ENCODE measurements at regions not wholly inside any gene's neighbourhood (a gene's known extent, or its start where the extent isn't known, plus 50 kb on each side); places are given as distances from the start of the nearest gene placed in this dataset.

- TF ChIP-seq CTCF (IDR thresholded peaks at IDR 0.05; ENCODE audit: low read depth, low read length, missing control alignments) = no peak
- no peak for DNase-seq (ENCODE audit: extremely low read depth, low read depth)
- H3K4me3 ChIP-seq (replicated peaks; ENCODE audit: low read depth, low read length) = no peak overlapping the region
These were observed 188.8 kb upstream of the LINC00305 start for GRCh38 chr18:64337673-64338072.

DNA sequence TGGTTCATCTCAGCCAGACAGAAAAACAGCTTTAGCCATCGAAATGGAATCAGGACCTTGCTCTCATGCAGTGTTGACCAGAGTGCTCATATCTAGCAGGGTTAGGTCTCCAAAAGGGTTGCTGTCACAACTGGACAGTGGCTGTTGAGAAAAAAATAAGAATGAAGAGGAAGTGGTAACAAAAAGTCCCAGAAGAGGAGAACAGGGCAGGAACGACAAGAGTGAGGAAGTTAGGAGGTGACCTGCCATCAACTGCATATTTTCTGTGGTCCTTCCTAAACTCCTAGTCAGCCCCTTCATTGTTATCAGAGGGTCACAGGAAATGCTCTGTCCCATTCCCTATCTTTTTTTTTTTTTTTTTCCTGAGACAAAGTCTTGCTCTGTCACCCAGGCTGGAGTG is 188.1 kb upstream of the LINC00305 start:
- no peak overlapping the region for H3K4me3 ChIP-seq (replicated peaks; ENCODE audit: low read depth, low read length)
- TF ChIP-seq CTCF (IDR thresholded peaks at IDR 0.05; ENCODE audit: low read depth, low read length, missing control alignments) = no peak
- no peak for DNase-seq (ENCODE audit: extremely low read depth, low read depth)

DNA sequence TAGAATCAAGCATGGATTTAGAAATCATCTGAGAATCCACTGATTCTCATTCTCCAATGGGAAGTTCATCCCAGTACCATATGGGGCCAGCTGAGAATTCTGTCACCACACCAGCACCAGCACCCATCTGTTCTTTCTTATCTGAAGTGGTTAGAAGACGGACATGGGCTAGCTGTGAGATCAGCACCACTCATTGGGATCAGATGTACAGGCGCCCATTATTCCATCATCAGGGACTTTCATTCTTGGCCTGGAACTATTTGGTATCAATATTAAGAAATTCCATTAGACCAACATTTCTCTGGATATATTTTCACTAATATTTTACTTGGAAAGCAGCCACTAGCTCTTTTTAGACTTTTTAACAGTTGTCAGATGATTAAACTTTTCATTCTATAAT is 185.9 kb upstream of the LINC00305 start:
- no peak for TF ChIP-seq CTCF (IDR thresholded peaks at IDR 0.05; ENCODE audit: low read depth, low read length, missing control alignments)
- H3K4me3 ChIP-seq (replicated peaks; ENCODE audit: low read depth, low read length) = no peak overlapping the region
- DNase-seq (ENCODE audit: extremely low read depth, low read depth) = no peak

GRCh38 chr18:64333584-64333983 is 184.7 kb upstream of the LINC00305 start:
- no peak for TF ChIP-seq CTCF (IDR thresholded peaks at IDR 0.05; ENCODE audit: low read depth, low read length, missing control alignments)
- DNase-seq (ENCODE audit: extremely low read depth, low read depth) = no peak
- no peak overlapping the region for H3K4me3 ChIP-seq (replicated peaks; ENCODE audit: low read depth, low read length)

GRCh38 chr18:64332835-64333234 is 183.9 kb upstream of the LINC00305 start:
- TF ChIP-seq CTCF (IDR thresholded peaks at IDR 0.05; ENCODE audit: low read depth, low read length, missing control alignments) = no peak
- H3K4me3 ChIP-seq (replicated peaks; ENCODE audit: low read depth, low read length) = no peak overlapping the region
- no peak for DNase-seq (ENCODE audit: extremely low read depth, low read depth)

- TF ChIP-seq CTCF (IDR thresholded peaks at IDR 0.05; ENCODE audit: low read depth, low read length, missing control alignments) = no peak
- no peak for DNase-seq (ENCODE audit: extremely low read depth, low read depth)
These were observed 182.5 kb upstream of the LINC00305 start for GRCh38 chr18:64331419-64331818.

GRCh38 chr18:64330931-64331330 is 182.0 kb upstream of the LINC00305 start:
- no peak overlapping the region for H3K4me3 ChIP-seq (replicated peaks; ENCODE audit: low read depth, low read length)
- no peak for TF ChIP-seq CTCF (IDR thresholded peaks at IDR 0.05; ENCODE audit: low read depth, low read length, missing control alignments)
- no peak for DNase-seq (ENCODE audit: extremely low read depth, low read depth)

More at GRCh38 chr18:64331419-64331818, 182.5 kb upstream of the LINC00305 start:
- H3K4me3 ChIP-seq (replicated peaks; ENCODE audit: low read depth, low read length) = no peak overlapping the region
